Pancreas (tissue), 10 donors: ENCODE measurements at regions not wholly inside any gene's neighbourhood (a gene's known extent, or its start where the extent isn't known, plus 50 kb on each side); places are given as distances from the start of the nearest gene placed in this dataset.

Source experiments
- ATAC-seq, 4 donors: fragments of 200-7000 bp; cut with Tn5 transposase; one replicate each; pipeline versions ENCODE4 v1.8.0 to v1.9.1; 2020; ENCODE audit warnings: mild to moderate bottlenecking in 4 of 4, moderate library complexity in 4 of 4
- DNase-seq, 6 donors: peaks; one replicate each; pipeline ENCODE4 v3.0.0-alpha.2; 2020
- FAIRE-seq: peaks from 2 replicates; lab custom pipeline; 2012; peaks lifted over from hg19 to GRCh38; lab: Jason Lieb, UNC
- H3K27ac ChIP-seq, 4 donors: fragments of 200-600 bp; sonication (generic); 1 replicate in 3 of 4; 2 replicates in 1 of 4; pipeline versions ENCODE4 v1.5.0 to v1.8.0; 2020
- H3K27me3 ChIP-seq, 4 donors: fragments of 200-600 bp; one replicate each; pipeline ENCODE4 v1.8.0; 2021
- H3K36me3 ChIP-seq, 3 donors: fragments of 200-600 bp; sonication (generic) in 1 of 3; one replicate each; pipeline versions ENCODE4 v1.5.0 to v1.8.0; 2020 to 2021
- H3K4me1 ChIP-seq, 3 donors: fragments of 200-600 bp; one replicate each; pipeline ENCODE4 v1.8.0; 2021
- H3K4me3 ChIP-seq, 4 donors: fragments of 200-600 bp; sonication (generic) in 2 of 4; one replicate each; pipeline versions ENCODE4 v1.5.0 to v1.8.0; 2020 to 2021
- H3K9me3 ChIP-seq, 4 donors: fragments of 200-600 bp; one replicate each; pipeline ENCODE4 v1.8.0; 2021
- WGBS, 2 donors: extraction: QIAGEN DNeasy Blood & Tissue Kit; methylation state at CpG; one replicate each; pipeline ENCODE4 v1.1.7; 2013; 5-methylcytosine and 5-hydroxymethylcytosine counted together
- intact Hi-C, 3 donors: fragments of 100-400 bp; cut with DNase I; formaldehyde crosslinking; loops; one replicate each; pipeline versions ENCODE4 v1.11.1 to v1.14.2; 2022
- TF ChIP-seq, protein P1 (sequence below), 4 donors: fragments of 200-600 bp; sonication (generic) in 3 of 4; IDR thresholded peaks; one replicate each; pipeline versions ENCODE4 v1.5.0 to v1.8.0; 2021; ENCODE audit warnings: antibody characterized with exemption in 4 of 4
- donor health status: healthy with polysubstance abuse.
- donor health status: DM: no; HTN: no; CAD: no; lungs with moderate emphysema.
- donor health status: DM: no; HTN: no; CAD: no.
- donor health status: control.
- donor health status: control.
- donor health status: Bipolar disorder and iron deficiency.
- donor health status: DM: yes; HTN: yes; CAD: no.
- donor health status: DM: no; HTN: no; CAD: no.
- donor health status: DM: no; HTN: no; CAD: no.
- donor health status: DM: yes; HTN: yes; CAD: no.

DNA sequence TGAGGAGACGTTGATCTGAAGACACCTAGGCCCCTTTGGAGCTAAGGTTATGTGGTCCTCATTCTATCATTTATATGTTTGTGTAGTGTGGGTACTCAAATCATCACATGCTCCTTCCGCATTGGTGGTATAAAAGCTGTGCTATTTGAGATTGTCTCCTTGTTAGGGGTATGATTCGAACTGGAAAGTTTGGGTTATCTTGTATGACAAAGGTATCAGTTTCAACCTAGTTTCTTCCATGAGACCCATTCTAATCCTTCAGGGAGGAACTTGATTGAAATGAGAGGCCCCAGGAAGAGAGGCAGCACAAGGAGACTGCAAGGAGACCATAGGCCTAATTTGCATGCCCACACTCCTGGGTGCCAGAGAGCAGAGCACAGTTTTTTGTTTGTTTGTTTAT lies 104.2 kb upstream of the TIAM2 start:
- no peaks in the 10 kb centered on the region for H3K4me1 ChIP-seq
- DNase-seq (no peak), FAIRE-seq (no peak), ATAC-seq (no peak)
- no peaks in the 10 kb centered on the region for H3K9me3 ChIP-seq
- TF ChIP-seq, protein P1, sequence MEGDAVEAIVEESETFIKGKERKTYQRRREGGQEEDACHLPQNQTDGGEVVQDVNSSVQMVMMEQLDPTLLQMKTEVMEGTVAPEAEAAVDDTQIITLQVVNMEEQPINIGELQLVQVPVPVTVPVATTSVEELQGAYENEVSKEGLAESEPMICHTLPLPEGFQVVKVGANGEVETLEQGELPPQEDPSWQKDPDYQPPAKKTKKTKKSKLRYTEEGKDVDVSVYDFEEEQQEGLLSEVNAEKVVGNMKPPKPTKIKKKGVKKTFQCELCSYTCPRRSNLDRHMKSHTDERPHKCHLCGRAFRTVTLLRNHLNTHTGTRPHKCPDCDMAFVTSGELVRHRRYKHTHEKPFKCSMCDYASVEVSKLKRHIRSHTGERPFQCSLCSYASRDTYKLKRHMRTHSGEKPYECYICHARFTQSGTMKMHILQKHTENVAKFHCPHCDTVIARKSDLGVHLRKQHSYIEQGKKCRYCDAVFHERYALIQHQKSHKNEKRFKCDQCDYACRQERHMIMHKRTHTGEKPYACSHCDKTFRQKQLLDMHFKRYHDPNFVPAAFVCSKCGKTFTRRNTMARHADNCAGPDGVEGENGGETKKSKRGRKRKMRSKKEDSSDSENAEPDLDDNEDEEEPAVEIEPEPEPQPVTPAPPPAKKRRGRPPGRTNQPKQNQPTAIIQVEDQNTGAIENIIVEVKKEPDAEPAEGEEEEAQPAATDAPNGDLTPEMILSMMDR (IDR thresholded peaks at IDR 0.05): no peak
- no peaks in the 10 kb centered on the region for H3K36me3 ChIP-seq
- no peaks in the 10 kb centered on the region for H3K27me3 ChIP-seq
- intact Hi-C loops: no loop called here
- H3K4me3 ChIP-seq: no peak overlapping the region
- WGBS, 2 donors: 96 to 98% methylated on average over 3 of the region's 3 CpGs
- no peak overlapping the region for H3K27ac ChIP-seq

DNA sequence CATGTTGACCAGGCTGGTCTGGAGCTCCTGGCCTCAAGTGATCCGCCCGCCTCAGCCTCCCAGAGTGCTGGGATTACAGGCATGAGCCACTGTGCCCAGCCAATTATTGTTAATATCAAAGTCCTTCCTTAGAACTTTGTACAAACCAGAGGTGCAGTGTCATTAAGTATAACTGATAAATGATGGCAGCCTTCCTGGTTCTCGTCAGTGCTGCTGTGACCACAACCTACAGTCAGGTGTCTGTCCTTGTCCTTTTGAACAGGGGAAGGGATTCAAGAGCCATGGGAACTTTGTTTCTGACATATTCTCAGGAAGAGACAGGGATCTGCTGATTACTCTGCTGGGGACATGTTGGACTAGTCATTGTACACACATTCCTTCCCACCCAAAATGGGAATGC lies 103.2 kb upstream of the TIAM2 start:
- WGBS, 2 donors: 81 to 88% methylated on average over 3 of the region's 3 CpGs
- no peaks in the 10 kb centered on the region for H3K27me3 ChIP-seq
- H3K27ac ChIP-seq: no peak overlapping the region
- TF ChIP-seq, protein P1 (IDR thresholded peaks at IDR 0.05): no peak
- H3K4me1 ChIP-seq: no peaks in the 10 kb centered on the region
- no peaks in the 10 kb centered on the region for H3K9me3 ChIP-seq
- FAIRE-seq (no peak), ATAC-seq (peak in 2 of 4 donors; percentile 15 to 17), DNase-seq (no peak)
- intact Hi-C loops: no loop called here
- no peaks in the 10 kb centered on the region for H3K36me3 ChIP-seq
- H3K4me3 ChIP-seq: no peak overlapping the region

DNA sequence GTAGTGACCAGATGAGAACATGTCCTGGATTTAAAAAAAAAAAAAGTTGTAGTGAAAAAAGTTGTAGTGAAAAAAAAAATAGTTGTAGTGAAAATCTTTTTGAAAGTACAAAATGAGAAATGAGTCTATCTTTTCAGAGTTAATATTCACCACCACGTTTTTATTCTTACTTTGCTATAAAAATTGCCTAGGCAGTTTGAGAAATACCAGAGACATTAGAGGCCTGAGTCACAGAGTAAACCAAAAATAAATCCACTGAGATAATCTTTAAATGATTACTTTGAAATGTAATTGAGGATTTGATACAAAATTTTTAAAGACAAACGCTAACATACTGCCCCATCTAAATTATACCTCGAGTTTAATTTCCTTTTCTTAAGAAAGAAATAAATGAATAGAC lies 101.2 kb upstream of the TIAM2 start:
- DNase-seq (no peak), ATAC-seq (no peak), FAIRE-seq (no peak)
- TF ChIP-seq, protein P1 (IDR thresholded peaks at IDR 0.05): no peak
- Histone ChIP-seq H3K4me1 (no peaks in the 10 kb centered on the region), H3K9me3 (no peaks in the 10 kb centered on the region), H3K27ac (no peak overlapping the region), H3K27me3 (no peaks in the 10 kb centered on the region), H3K36me3 (no peaks in the 10 kb centered on the region), H3K4me3 (no peak overlapping the region)
- intact Hi-C loops: no loop called here
- WGBS, 2 donors: 70 to 71% methylated on average over 3 of the region's 3 CpGs

DNA sequence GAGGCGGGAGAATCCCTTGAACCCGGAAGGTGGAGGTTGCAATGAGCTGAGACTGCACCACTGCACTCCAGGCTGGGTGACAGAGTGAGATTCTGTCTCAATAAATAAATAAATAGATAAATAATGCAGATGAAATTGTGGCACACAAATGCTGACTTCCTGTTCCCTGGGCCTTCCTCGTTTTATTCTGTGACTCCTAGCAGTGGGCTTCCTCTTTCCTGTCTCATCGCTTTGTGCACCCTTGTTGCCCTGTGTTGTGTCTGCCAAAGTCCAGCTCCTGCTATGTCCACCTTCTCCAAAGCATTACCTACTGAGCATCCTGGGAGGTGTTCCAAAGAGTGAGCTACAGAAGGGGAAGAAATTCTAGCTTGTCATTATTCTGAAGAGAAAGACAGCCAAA lies 100.2 kb upstream of the TIAM2 start:
- no peak for FAIRE-seq
- no peak overlapping the region for H3K27ac ChIP-seq
- H3K9me3 ChIP-seq: no peaks in the 10 kb centered on the region
- TF ChIP-seq, protein P1 (IDR thresholded peaks at IDR 0.05): no peak
- no peak overlapping the region for H3K4me3 ChIP-seq
- no peaks in the 10 kb centered on the region for H3K27me3 ChIP-seq
- intact Hi-C loops: no loop called here
- H3K4me1 ChIP-seq: no peaks in the 10 kb centered on the region
- ATAC-seq: no peak
- WGBS, 2 donors: 91 to 97% methylated on average over 4 of the region's 4 CpGs
- H3K36me3 ChIP-seq: no peaks in the 10 kb centered on the region
- no peak for DNase-seq

DNA sequence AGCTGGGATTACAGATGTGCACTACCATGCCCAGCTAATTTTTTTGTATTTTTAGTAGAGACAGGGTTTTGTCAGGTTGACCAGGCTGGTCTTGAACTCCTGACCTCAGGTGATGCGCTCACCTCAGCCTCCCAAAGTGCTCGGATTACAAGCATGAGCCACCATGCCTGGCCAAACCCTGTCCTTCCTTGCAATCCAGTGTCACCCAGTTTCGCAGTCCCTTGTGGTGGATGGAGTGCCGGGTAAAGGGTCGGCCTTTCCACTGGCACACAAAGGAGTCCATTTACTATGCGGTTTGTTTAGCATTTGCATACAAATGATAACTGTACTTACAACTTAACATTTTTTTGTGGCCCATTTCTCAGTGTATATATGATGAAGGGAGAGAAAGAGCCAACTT lies 99.3 kb upstream of the TIAM2 start:
- Histone ChIP-seq H3K27me3 (no peaks in the 10 kb centered on the region), H3K36me3 (no peaks in the 10 kb centered on the region), H3K27ac (no peak overlapping the region), H3K4me1 (no peaks in the 10 kb centered on the region), H3K4me3 (no peak overlapping the region), H3K9me3 (no peaks in the 10 kb centered on the region)
- WGBS, 2 donors: 89 to 96% methylated on average over 6 of the region's 6 CpGs
- intact Hi-C loops: no loop called here
- DNase-seq: no peak
- no peak for FAIRE-seq
- TF ChIP-seq, protein P1 (IDR thresholded peaks at IDR 0.05): no peak
- ATAC-seq: no peak
